GM06990 (cell line): ENCODE measurements at regions not wholly inside any gene's neighbourhood (a gene's known extent, or its start where the extent isn't known, plus 50 kb on each side); places are given as distances from the start of the nearest gene placed in this dataset.
"Not testable (repeated sequence)": the region's sequence is repeated elsewhere in the genome, so short reads cannot be mapped to it uniquely, and the experiment has no call there.

Experiments
- DNase-seq: peaks from one replicate; pipeline ENCODE4 v3.0.0-alpha.2; 2011; ENCODE audit not compliant: insufficient read length; ENCODE audit errors: extremely low read depth
- H3K27me3 ChIP-seq: replicated peaks from 2 replicates; pipeline ENCODE4 v1.6.0; 2011; ENCODE audit warnings: low read length; ENCODE audit not compliant: control insufficient read depth, insufficient read depth
- H3K36me3 ChIP-seq: 2 replicates; pipeline ENCODE4 v1.5.1; 2011; ENCODE audit warnings: low read length; ENCODE audit not compliant: control insufficient read depth, insufficient read depth
- H3K4me3 ChIP-seq: replicated peaks from 2 replicates; pipeline ENCODE4 v1.5.1; 2011; ENCODE audit warnings: low read depth, mild to moderate bottlenecking, control low read depth, low read length
- TF ChIP-seq, protein P1 (sequence below): IDR thresholded peaks from 2 replicates; pipeline ENCODE4 v1.5.1; 2011; ENCODE audit warnings: low read length, control low read depth, mild to moderate bottlenecking, inconsistent platforms; ENCODE audit not compliant: insufficient read depth, poor library complexity, severe bottlenecking

DNA sequence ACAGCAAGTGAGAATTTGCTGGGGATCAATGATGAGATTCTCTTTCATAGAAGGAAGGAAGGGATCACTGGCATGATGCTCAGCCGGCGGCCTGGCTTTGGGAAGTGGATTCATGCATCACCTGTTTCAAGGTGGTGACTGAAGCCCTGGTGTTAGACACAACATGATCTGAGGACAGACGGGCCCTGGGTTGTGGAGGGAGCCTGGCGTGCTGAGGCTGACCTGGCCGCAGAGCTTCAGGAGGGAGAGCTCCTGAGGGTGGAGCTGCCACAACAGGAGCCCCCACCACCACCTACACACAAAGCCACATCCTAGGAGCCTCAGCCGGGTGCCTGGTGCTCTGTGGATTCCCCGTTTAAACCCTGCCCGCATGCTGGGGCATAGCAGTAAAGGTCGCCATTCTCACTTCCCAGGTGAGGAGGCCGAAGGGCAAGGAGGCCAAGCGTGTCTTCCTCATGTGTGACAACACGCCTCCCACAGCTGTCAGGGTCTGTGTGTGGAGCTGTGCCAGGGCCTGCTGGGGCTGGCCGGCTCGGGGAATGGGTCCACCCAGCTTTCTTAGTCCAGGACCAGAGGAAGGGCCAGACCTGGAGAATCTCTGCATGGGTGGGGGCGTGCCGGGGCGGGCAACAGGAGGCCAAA, 107.0 kb downstream of the ERMARD start:
- Histone ChIP-seq H3K36me3 (no peaks in the 10 kb centered on the region), H3K4me3 (no peak overlapping the region), H3K27me3 (no peaks in the 10 kb centered on the region)
- no peak for DNase-seq
- TF ChIP-seq, protein P1, sequence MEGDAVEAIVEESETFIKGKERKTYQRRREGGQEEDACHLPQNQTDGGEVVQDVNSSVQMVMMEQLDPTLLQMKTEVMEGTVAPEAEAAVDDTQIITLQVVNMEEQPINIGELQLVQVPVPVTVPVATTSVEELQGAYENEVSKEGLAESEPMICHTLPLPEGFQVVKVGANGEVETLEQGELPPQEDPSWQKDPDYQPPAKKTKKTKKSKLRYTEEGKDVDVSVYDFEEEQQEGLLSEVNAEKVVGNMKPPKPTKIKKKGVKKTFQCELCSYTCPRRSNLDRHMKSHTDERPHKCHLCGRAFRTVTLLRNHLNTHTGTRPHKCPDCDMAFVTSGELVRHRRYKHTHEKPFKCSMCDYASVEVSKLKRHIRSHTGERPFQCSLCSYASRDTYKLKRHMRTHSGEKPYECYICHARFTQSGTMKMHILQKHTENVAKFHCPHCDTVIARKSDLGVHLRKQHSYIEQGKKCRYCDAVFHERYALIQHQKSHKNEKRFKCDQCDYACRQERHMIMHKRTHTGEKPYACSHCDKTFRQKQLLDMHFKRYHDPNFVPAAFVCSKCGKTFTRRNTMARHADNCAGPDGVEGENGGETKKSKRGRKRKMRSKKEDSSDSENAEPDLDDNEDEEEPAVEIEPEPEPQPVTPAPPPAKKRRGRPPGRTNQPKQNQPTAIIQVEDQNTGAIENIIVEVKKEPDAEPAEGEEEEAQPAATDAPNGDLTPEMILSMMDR = no peak

- Histone ChIP-seq H3K36me3 (no peaks in the 10 kb centered on the region), H3K4me3 (no peak overlapping the region), H3K27me3 (no peaks in the 10 kb centered on the region)
- DNase-seq = no peak
- TF ChIP-seq, protein P1 = no peak
Observed at GRCh38 chr6:169857343-169858292, 106.2 kb downstream of the ERMARD start.

DNA sequence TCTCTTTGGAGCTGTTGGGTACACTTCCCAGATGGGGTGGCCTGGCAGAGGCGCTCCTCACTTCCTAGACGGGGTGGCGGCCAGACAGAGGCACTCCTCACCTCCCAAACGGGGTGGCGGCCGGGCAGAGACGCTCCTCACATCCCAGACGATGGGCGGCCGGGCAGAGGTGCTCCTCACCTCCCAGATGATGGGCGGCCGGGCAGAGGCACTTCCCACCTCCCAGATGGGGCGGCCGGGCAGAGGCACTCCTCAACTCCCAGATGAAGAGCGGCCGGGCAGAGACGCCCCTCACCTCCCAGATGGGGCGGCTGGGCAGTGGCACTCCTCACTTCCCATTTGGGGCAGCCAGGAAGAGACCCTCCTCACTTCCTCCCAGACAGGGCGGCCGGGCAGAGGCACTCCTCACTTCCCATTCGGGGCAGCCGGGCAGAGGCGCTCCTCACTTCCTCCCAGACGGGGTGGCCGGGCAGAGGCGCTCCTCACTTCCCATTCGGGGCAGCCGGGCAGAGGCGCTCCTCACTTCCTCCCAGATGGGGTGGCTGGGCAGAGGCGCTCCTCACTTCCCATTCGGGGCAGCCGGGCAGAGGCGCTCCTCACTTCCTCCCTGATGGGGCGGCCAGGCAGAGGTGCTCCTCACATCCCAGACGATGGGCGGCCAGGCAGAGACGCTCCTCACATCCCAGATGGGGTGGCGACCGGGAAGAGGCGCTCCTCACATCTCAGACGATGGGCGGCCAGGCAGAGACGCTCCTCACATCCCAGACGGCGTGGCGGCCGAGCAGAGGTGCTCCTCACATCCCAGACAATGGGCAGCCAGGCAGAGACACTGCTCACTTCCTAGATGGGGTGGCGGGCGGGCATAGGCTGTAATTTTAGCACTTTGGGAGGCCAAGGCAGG, 105.3 kb downstream of the ERMARD start:
- not testable (repeated sequence) for H3K4me3 ChIP-seq, H3K27me3 ChIP-seq

DNA sequence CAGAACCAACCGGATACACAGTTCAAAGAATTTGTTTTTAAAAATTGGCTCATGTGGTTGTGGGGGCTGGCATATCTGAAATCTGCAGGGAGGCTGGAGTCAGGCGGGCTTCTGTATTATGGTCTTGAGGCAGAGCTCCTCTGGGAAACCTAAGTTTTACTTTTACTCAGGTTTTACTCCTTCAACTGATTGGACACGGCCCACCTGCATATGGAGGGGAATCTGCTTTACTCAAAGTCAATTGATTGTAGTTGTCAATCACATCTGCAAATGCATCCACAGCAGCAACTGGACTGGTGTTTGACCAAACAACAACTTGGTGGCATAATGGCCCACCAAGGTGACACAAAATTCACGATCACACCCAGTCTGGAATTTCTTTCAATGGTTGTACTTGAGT, 103.4 kb downstream of the ERMARD start:
- no peak for DNase-seq
- no peaks in the 10 kb centered on the region for H3K27me3 ChIP-seq
- H3K36me3 ChIP-seq = no peaks in the 10 kb centered on the region
- H3K4me3 ChIP-seq = no peak overlapping the region
- TF ChIP-seq, protein P1 = no peak

More for the DNA sequence above, 105.3 kb downstream of the ERMARD start:
- H3K36me3 ChIP-seq, DNase-seq: not testable (repeated sequence)

GRCh38 chr6:169854083-169854725, 102.8 kb downstream of the ERMARD start:
- Histone ChIP-seq H3K36me3 (no peaks in the 10 kb centered on the region), H3K4me3 (no peak overlapping the region), H3K27me3 (no peaks in the 10 kb centered on the region)
- TF ChIP-seq, protein P1 = no peak
- no peak for DNase-seq
